Right lobe of liver (tissue), 6 donors: ENCODE measurements at regions not wholly inside any gene's neighbourhood (a gene's known extent, or its start where the extent isn't known, plus 50 kb on each side); places are given as distances from the start of the nearest gene placed in this dataset.

ENCODE experiments used
- ATAC-seq, 4 donors: fragments of 200-7000 bp; cut with Tn5 transposase; one replicate each; pipeline ENCODE4 v1.9.1; 2020; ENCODE audit warnings: mild to moderate bottlenecking in 4 of 4, moderate library complexity in 4 of 4
- DNase-seq, 3 donors: peaks; one replicate each; pipeline ENCODE4 v3.0.0-alpha.2; 2020
- H3K27ac ChIP-seq, 3 donors: fragments of 200-600 bp; one replicate each; pipeline ENCODE4 v1.8.0; 2022
- H3K27me3 ChIP-seq, 2 donors: fragments of 200-600 bp; one replicate each; pipeline ENCODE4 v1.8.0; 2022
- H3K36me3 ChIP-seq, 4 donors: fragments of 200-600 bp; sonication (generic) in 1 of 4; one replicate each; pipeline versions ENCODE4 v1.5.1 to v1.8.0; 2017 to 2022; ENCODE audit warnings: control low read depth in 1 of 4
- H3K4me1 ChIP-seq, 4 donors: fragments of 200-600 bp; sonication (generic) in 1 of 4; one replicate each; pipeline versions ENCODE4 v1.5.1 to v1.8.0; 2017 to 2022; ENCODE audit warnings: control low read depth in 1 of 4
- H3K4me3 ChIP-seq, 3 donors: fragments of 200-600 bp; one replicate each; pipeline ENCODE4 v1.8.0; 2022
- H3K9me3 ChIP-seq, 4 donors: fragments of 200-600 bp; sonication (generic) in 1 of 4; one replicate each; pipeline versions ENCODE4 v1.5.1 to v1.8.0; 2017 to 2022; ENCODE audit warnings: control low read depth in 1 of 4
- POLR2A ChIP-seq: fragments of 450-650 bp; IDR thresholded peaks from one replicate; pipeline ENCODE4 v1.6.1; 2017; ENCODE audit warnings: antibody characterized with exemption, mild to moderate bottlenecking
- WGBS: methylation state at CpG from one replicate; pipeline ENCODE4 v1.1.6; 2018; ENCODE audit warnings: low coverage, low lambda C conversion rate; ENCODE audit not compliant: insufficient coverage; ENCODE audit errors: missing lambda C conversion rate; 5-methylcytosine and 5-hydroxymethylcytosine counted together
- intact Hi-C, 2 donors: fragments of 100-400 bp; cut with DNase I; formaldehyde crosslinking; loops; one replicate each; pipeline versions ENCODE4 v1.11.2 to v1.14.1; 2022
- TF ChIP-seq, protein P1 (sequence below), 4 donors: fragments of 200-600 bp in 3 of 4; fragments of 450-650 bp in 1 of 4; IDR thresholded peaks; one replicate each; pipeline versions ENCODE4 v1.5.1 to v1.8.0; 2016 to 2022; ENCODE audit warnings: antibody characterized with exemption in 4 of 4, mild to moderate bottlenecking in 2 of 4
- donor health status: DM: no; HTN: yes; CAD: no.
- donor health status: DM: no; HTN: no; CAD: no.
- donor health status: DM: no; HTN: no; CAD: no.
- donor health status: DM: no; HTN: yes; CAD: no.
- donor health status: DM: no; HTN: yes; CAD: no.

DNA sequence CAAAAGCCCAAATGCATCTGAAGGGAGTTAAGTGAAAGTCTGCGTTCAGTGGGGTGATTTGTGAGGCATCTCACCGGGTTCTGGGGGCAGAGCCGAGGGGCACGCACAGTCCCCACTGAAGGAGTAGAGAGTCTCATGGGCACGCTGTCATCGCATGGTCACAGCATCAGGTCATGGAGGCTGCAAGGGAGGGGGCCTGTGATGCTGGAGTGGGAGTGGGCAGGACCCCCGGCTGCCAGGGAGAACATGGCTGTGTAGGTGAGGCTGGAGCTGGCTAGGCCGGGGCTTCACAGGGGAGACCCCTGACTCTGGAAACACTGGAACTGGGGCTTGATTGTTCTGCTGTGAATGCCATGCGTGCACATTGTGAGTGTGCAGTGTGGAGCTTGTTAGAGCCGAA lies 360.5 kb downstream of the IRX2 start:
- Histone ChIP-seq H3K4me1 (no peaks in the 10 kb centered on the region), H3K36me3 (no peaks in the 10 kb centered on the region), H3K4me3 (no peak overlapping the region), H3K27me3 (no peaks in the 10 kb centered on the region), H3K27ac (no peak overlapping the region), H3K9me3 (no peaks in the 10 kb centered on the region)
- intact Hi-C loops = no loop called here
- TF ChIP-seq, protein P1, sequence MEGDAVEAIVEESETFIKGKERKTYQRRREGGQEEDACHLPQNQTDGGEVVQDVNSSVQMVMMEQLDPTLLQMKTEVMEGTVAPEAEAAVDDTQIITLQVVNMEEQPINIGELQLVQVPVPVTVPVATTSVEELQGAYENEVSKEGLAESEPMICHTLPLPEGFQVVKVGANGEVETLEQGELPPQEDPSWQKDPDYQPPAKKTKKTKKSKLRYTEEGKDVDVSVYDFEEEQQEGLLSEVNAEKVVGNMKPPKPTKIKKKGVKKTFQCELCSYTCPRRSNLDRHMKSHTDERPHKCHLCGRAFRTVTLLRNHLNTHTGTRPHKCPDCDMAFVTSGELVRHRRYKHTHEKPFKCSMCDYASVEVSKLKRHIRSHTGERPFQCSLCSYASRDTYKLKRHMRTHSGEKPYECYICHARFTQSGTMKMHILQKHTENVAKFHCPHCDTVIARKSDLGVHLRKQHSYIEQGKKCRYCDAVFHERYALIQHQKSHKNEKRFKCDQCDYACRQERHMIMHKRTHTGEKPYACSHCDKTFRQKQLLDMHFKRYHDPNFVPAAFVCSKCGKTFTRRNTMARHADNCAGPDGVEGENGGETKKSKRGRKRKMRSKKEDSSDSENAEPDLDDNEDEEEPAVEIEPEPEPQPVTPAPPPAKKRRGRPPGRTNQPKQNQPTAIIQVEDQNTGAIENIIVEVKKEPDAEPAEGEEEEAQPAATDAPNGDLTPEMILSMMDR (IDR thresholded peaks at IDR 0.05) = no peak
- TF ChIP-seq POLR2A = no peak
- 63% methylated on average over 3 of the region's 10 CpGs for WGBS
- DNase-seq = no peak
- ATAC-seq = no peak

DNA sequence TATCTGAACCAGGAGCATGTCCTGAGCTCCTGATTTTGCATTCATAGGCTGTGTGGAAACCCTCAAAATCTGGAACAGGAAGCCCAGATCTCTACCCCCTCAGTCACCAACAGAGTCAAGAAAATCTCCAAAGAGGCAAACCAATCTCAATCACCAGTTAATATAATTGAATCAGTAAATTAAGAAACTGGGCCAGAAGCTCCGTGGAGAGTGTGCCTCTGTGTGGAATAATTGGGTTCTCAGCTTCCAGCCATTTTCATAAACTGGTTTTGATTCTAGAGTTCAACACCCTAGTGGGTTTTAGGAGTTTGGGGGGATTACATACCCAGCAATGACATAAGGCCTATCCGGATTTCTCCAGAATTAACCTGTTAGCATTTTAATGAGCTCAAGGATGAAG lies 362.9 kb downstream of the IRX2 start:
- WGBS = 42% methylated on average over 2 of the region's 2 CpGs
- no peaks in the 10 kb centered on the region for H3K36me3 ChIP-seq
- no peak overlapping the region for H3K27ac ChIP-seq
- no peak for ATAC-seq
- no peaks in the 10 kb centered on the region for H3K4me1 ChIP-seq
- H3K27me3 ChIP-seq = no peaks in the 10 kb centered on the region
- no peak for TF ChIP-seq POLR2A
- TF ChIP-seq, protein P1 (IDR thresholded peaks at IDR 0.05) = no peak
- no peak for DNase-seq
- H3K4me3 ChIP-seq = no peak overlapping the region
- intact Hi-C loops = no loop called here
- H3K9me3 ChIP-seq = no peaks in the 10 kb centered on the region

DNA sequence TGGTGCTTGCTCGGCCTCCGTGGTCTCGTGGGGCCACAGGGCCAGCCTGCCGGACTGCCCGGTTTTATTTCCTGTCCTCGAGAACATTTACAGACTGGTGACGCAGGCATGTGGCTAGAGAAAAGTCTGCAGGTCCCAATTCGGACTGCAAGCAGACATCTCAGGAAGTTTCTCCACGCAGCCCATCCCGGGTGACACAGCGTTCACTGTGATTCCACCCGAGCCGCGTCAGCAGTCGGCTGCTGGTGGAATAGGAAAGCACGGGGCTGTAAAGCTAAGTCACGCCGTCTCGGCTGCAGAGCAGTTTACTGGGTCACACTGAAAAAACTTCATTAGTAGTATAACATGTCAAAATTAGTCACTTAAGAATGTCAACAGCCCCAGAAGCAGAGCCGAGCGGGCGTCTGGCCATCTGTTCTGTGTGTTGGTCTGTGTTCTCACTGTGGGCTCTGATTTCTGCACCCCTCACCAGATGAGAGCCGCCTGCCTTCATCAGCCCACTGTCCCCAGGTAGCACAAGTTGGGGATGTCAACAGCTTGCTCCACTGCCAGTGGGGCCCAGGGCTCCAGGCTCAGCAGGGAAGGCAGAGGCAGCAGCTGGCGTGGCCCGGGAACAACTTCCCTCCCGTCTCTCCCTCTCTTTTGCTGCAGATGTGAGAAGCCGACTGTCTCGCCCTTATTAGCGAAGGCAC lies 363.7 kb downstream of the IRX2 start:
- H3K9me3 ChIP-seq = no peaks in the 10 kb centered on the region
- H3K27ac ChIP-seq = no peak overlapping the region
- DNase-seq (no peak), ATAC-seq (no peak)
- no peaks in the 10 kb centered on the region for H3K27me3 ChIP-seq
- no peak overlapping the region for H3K4me3 ChIP-seq
- H3K4me1 ChIP-seq = no peaks in the 10 kb centered on the region
- intact Hi-C loops = no loop called here
- 50% methylated on average over 12 of the region's 29 CpGs for WGBS
- no peak for TF ChIP-seq POLR2A
- TF ChIP-seq, protein P1 (IDR thresholded peaks at IDR 0.05) = no peak
- no peaks in the 10 kb centered on the region for H3K36me3 ChIP-seq

DNA sequence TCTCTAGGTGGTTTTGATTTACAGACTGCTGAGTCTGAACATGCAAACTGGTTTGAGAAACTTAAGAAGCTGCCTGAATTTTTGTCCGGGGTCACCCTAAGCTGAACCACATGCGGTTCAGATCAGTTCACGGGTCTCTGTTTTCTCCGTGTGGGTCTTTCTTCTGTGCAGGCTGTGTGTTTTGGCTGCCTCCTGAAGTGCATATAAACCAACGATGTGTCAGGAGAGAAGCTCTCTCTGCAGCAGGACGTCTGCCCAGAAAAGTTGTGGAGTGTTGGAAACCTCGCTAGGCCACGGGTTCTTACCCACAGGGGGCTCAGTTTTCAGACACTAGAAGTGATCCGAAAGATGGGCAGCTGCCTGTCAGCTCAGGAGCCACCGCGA lies 364.2 kb downstream of the IRX2 start:
- ATAC-seq (no peak), DNase-seq (no peak)
- intact Hi-C loops = no loop called here
- H3K4me3 ChIP-seq = no peak overlapping the region
- no peaks in the 10 kb centered on the region for H3K27me3 ChIP-seq
- 75% methylated on average over 7 of the region's 11 CpGs for WGBS
- no peaks in the 10 kb centered on the region for H3K9me3 ChIP-seq
- H3K4me1 ChIP-seq = no peaks in the 10 kb centered on the region
- TF ChIP-seq, protein P1 (IDR thresholded peaks at IDR 0.05) = no peak
- no peak for TF ChIP-seq POLR2A
- no peaks in the 10 kb centered on the region for H3K36me3 ChIP-seq
- no peak overlapping the region for H3K27ac ChIP-seq

DNA sequence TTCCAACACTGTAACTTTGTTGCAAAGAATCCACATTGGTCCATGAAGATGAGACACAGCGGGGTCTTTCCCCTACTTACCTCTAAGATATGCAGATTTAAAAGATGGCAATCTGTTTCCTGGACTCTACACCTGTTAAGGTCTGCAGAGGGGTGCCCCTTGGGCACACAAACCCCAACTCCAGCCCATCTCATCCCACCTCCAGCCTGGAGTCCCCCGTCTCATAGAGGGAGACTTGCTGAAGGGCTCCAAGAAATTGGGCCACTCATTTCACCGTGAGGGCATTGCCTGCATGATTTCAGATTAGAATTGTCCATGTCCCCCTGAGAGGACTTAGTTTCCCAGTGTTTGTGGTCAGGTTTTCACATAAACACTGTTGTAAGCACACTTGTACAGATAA lies 365.7 kb downstream of the IRX2 start:
- no peaks in the 10 kb centered on the region for H3K4me1 ChIP-seq
- H3K9me3 ChIP-seq = no peaks in the 10 kb centered on the region
- H3K4me3 ChIP-seq = no peak overlapping the region
- DNase-seq (no peak), ATAC-seq (no peak)
- H3K27ac ChIP-seq = no peak overlapping the region
- H3K36me3 ChIP-seq = no peaks in the 10 kb centered on the region
- intact Hi-C loops = no loop called here
- WGBS = 23% methylated on average over 2 of the region's 3 CpGs
- TF ChIP-seq, protein P1 (IDR thresholded peaks at IDR 0.05) = no peak
- TF ChIP-seq POLR2A = no peak
- H3K27me3 ChIP-seq = no peaks in the 10 kb centered on the region
